Endothelial cell of umbilical vein (primary cell): ENCODE measurements at regions not wholly inside any gene's neighbourhood (a gene's known extent, or its start where the extent isn't known, plus 50 kb on each side); places are given as distances from the start of the nearest gene placed in this dataset.

Source experiments
- BruUV-seq: library from RNA; stranded (reverse); fragments of 400-500 nt; replicated peaks from 2 replicates; lab custom pipeline; 2021; lab: Mats Ljungman, UMichigan
- CTCF ChIA-PET: fragments of 300-600, 350-600 bp; sonication (Branson Sonifier 250); formaldehyde crosslinking; loops from one replicate; lab custom pipeline; 2021; ENCODE audit warnings: antibody characterized with exemption, inconsistent platforms; lab: Charles Lee
- POLR2A ChIA-PET: fragments of 300-600, 350-600 bp; sonication (Branson Sonifier 250); formaldehyde crosslinking; loops from one replicate; lab custom pipeline; 2021; ENCODE audit warnings: antibody characterized with exemption, inconsistent platforms; lab: Charles Lee
- DNase-seq: peaks from one replicate; pipeline ENCODE4 v3.0.0-alpha.2; 2011; ENCODE audit warnings: low read depth, low spot score
- FAIRE-seq: peaks from 2 replicates; lab custom pipeline; 2011; peaks lifted over from hg19 to GRCh38; lab: Jason Lieb, UNC
- H2AFZ ChIP-seq: 2 replicates; pipeline ENCODE4 v1.6.0; 2012; ENCODE audit warnings: low read depth, low read length, control low read depth, inconsistent platforms
- H3K27ac ChIP-seq: 2 replicates; pipeline ENCODE4 v1.5.1; 2011; ENCODE audit warnings: low read depth, mild to moderate bottlenecking, control low read depth, low read length, moderate library complexity; ENCODE audit not compliant: insufficient read depth
- H3K27me3 ChIP-seq, 2 experiments: 2 replicates each; pipeline versions ENCODE4 v1.6.0 to v1.6.1; 2011; ENCODE audit warnings: low read length in 2 of 2, mixed read lengths in 1 of 2; ENCODE audit not compliant: control insufficient read depth in 2 of 2, insufficient read depth in 2 of 2
- H3K36me3 ChIP-seq, 2 experiments: 2 replicates in 1 of 2; 3 replicates in 1 of 2; pipeline ENCODE4 v1.5.1; 2011; ENCODE audit warnings: low read length in 2 of 2, mild to moderate bottlenecking in 1 of 2, moderate library complexity in 1 of 2; ENCODE audit not compliant: control insufficient read depth in 2 of 2, insufficient read depth in 2 of 2; ENCODE audit errors: extremely low read depth in 1 of 2
- H3K4me1 ChIP-seq: 3 replicates; pipeline ENCODE4 v1.5.1; 2011; ENCODE audit warnings: mild to moderate bottlenecking, low read length; ENCODE audit not compliant: control insufficient read depth, insufficient read depth; ENCODE audit errors: extremely low read depth
- H3K4me2 ChIP-seq: 2 replicates; pipeline ENCODE4 v1.6.1; 2011; ENCODE audit warnings: low read length, control low read depth, mixed read lengths; ENCODE audit not compliant: insufficient read depth
- H3K4me3 ChIP-seq, 3 experiments: fragments of 200-600 bp in 1 of 3; sonication (generic), shearing (Covaris generic) in 1 of 3; replicated peaks in 1 of 3; 2 replicates each; pipeline ENCODE4 v1.5.1; 2011 to 2016; ENCODE audit warnings: control low read depth in 3 of 3, low read length in 3 of 3, mild to moderate bottlenecking in 2 of 3, inconsistent platforms in 1 of 3, low read depth in 1 of 3, moderate library complexity in 1 of 3; ENCODE audit not compliant: insufficient read depth in 1 of 3
- H3K79me2 ChIP-seq: 2 replicates; pipeline ENCODE4 v1.6.0; 2012; ENCODE audit warnings: low read length, inconsistent platforms; ENCODE audit not compliant: control insufficient read depth, insufficient read depth
- H3K9ac ChIP-seq: replicated peaks from 2 replicates; pipeline ENCODE3; 2011; ENCODE audit warnings: low read length, control low read depth; ENCODE audit not compliant: insufficient read depth; ENCODE audit errors: extremely low read depth
- H3K9me1 ChIP-seq: replicated peaks from 3 replicates; pipeline ENCODE4 v1.6.0; 2011; ENCODE audit warnings: mild to moderate bottlenecking, low read length; ENCODE audit not compliant: control insufficient read depth, insufficient read depth; ENCODE audit errors: extremely low read depth
- H3K9me3 ChIP-seq: replicated peaks from 2 replicates; pipeline ENCODE4 v1.5.1; 2012; ENCODE audit warnings: low read length, inconsistent platforms; ENCODE audit not compliant: control insufficient read depth, insufficient read depth
- H4K20me1 ChIP-seq: replicated peaks from 2 replicates; pipeline ENCODE3; 2011; ENCODE audit warnings: mild to moderate bottlenecking, low read length; ENCODE audit not compliant: control insufficient read depth, insufficient read depth; ENCODE audit errors: extremely low read depth
- CTCF ChIP-seq, 2 donors: IDR thresholded peaks; 1 replicate in 1 of 2; 2 replicates in 1 of 2; pipeline ENCODE4 v1.5.1; 2011; ENCODE audit warnings: low read length in 2 of 2, mild to moderate bottlenecking in 2 of 2, moderate library complexity in 2 of 2, control low read depth in 1 of 2, inconsistent platforms in 1 of 2, low read depth in 1 of 2; ENCODE audit not compliant: insufficient read depth in 1 of 2; ENCODE audit errors: extremely low read depth in 1 of 2
- EZH2 ChIP-seq: IDR thresholded peaks from 2 replicates; pipeline ENCODE4 v1.6.1; 2012; ENCODE audit warnings: borderline replicate concordance, low read depth, mild to moderate bottlenecking, moderate library complexity, low read length, inconsistent platforms; ENCODE audit not compliant: severe bottlenecking
- FOS ChIP-seq: IDR thresholded peaks from 2 replicates; pipeline ENCODE4 v1.6.1; 2011; ENCODE audit warnings: mild to moderate bottlenecking, low read length, moderate library complexity, borderline replicate concordance; ENCODE audit not compliant: insufficient read depth
- GATA2 ChIP-seq: IDR thresholded peaks from 2 replicates; pipeline ENCODE4 v1.7.0; 2011; ENCODE audit warnings: low read depth, mild to moderate bottlenecking, moderate library complexity, mixed read lengths, low read length; ENCODE audit not compliant: insufficient read length, insufficient read depth
- JUN ChIP-seq: IDR thresholded peaks from 2 replicates; pipeline ENCODE4 v1.6.1; 2011; ENCODE audit warnings: borderline replicate concordance, low read depth; ENCODE audit not compliant: insufficient read length, insufficient read depth
- MAX ChIP-seq: IDR thresholded peaks from 2 replicates; pipeline ENCODE4 v1.6.1; 2011; ENCODE audit not compliant: insufficient read depth, insufficient read length
- MYC ChIP-seq: IDR thresholded peaks from one replicate; pipeline ENCODE4 v1.6.1; 2011; ENCODE audit warnings: mild to moderate bottlenecking, low read depth, low read length
- POLR2A ChIP-seq: IDR thresholded peaks from 2 replicates; pipeline ENCODE4 v1.6.1; 2012; ENCODE audit warnings: low read depth, mild to moderate bottlenecking, control low read depth, low read length
- POLR2AphosphoS5 ChIP-seq: IDR thresholded peaks from 2 replicates; pipeline ENCODE4 v1.6.1; 2012; ENCODE audit warnings: low read depth, mild to moderate bottlenecking, control low read depth, low read length, moderate library complexity; ENCODE audit not compliant: insufficient read depth
- dilution Hi-C: fragments of 300-500 bp; cut with MboI; formaldehyde crosslinking; loops from one replicate; pipeline ENCODE4 v1.15.0; 2019; ENCODE audit warnings: low sequenced_read_pairs; ENCODE audit not compliant: extremely low pct_ligation_motif_present
- intact Hi-C: fragments of 100-400 bp; cut with micrococcal nuclease; formaldehyde crosslinking; loops from one replicate; pipeline ENCODE4 v1.10.0; 2022

DNA sequence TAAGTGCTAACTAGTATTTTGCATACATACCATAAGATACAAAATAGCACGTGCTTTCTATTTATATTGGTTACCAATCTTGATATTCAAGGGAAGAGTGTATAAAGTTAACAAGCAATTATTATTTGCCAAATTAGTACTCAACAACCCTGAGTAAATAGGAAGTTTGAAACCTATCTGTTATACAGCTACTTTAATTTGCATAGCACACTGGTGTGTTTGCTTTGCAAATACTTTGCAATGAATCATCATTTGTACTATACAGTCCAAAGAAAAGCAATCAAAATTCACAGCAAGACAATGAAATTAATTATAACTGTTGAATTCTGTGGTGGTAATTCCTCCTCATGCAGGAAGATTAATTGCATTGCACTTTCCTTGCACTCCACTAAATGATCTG lies 469.1 kb downstream of the PRKD1 start:
- H3K27me3 ChIP-seq = no peaks in the 10 kb centered on the region
- no peaks in the 10 kb centered on the region for H3K36me3 ChIP-seq
- H3K4me2 ChIP-seq = no peak overlapping the region
- no peak for TF ChIP-seq CTCF (IDR thresholded peaks at IDR 0.05; ENCODE audit: extremely low read depth in 1 of 2, insufficient read depth in 1 of 2, low read depth in 1 of 2, low read length in 2 of 2)
- TF ChIP-seq EZH2 = no peak
- TF ChIP-seq GATA2 = no peak
- TF ChIP-seq MAX = no peak
- no peak for TF ChIP-seq POLR2AphosphoS5
- no peak for TF ChIP-seq JUN
- no peak for TF ChIP-seq POLR2A
- TF ChIP-seq MYC = no peak
- TF ChIP-seq FOS = no peak
- no peaks in the 10 kb centered on the region for H3K9me1 ChIP-seq
- dilution Hi-C loops (no loop called here), intact Hi-C loops (no loop called here)
- ChIA-PET POLR2A (no interaction called here), CTCF (interaction anchor here (1.3 to 2.7 kb wide), 3 partner anchors 15 to 218 kb away, joined by 3 to 12 read pairs (median 5); no protein-coding TSS in a partner anchor)
- FAIRE-seq = no peak
- H4K20me1 ChIP-seq = no peaks in the 10 kb centered on the region
- H3K4me3 ChIP-seq = no peak overlapping the region
- no peak overlapping the region for H3K9ac ChIP-seq
- H3K4me1 ChIP-seq = peaks cover 3% of the 10 kb centered on the region
- H3K79me2 ChIP-seq = no peaks in the 10 kb centered on the region
- no peak overlapping the region for H2AFZ ChIP-seq
- no peak for DNase-seq
- no peak overlapping the region for H3K27ac ChIP-seq
- no peaks in the 10 kb centered on the region for H3K9me3 ChIP-seq
- BruUV-seq = no TSS peak
